OCI-LY1 (cell line): ENCODE measurements at regions not wholly inside any gene's neighbourhood (a gene's known extent, or its start where the extent isn't known, plus 50 kb on each side); places are given as distances from the start of the nearest gene placed in this dataset.

Source experiments
- CTCF ChIP-seq: fragments of 200-600 bp; sonication (generic), shearing (Covaris generic); IDR thresholded peaks from 2 replicates; pipeline ENCODE4 v1.5.1; 2017; ENCODE audit warnings: mild to moderate bottlenecking, antibody characterized with exemption, low read length, moderate library complexity, mixed read lengths
- EZH2 ChIP-seq: fragments of 200-600 bp; sonication (generic), shearing (Covaris generic); IDR thresholded peaks from 2 replicates; pipeline ENCODE4 v1.8.0; 2017; ENCODE audit warnings: borderline replicate concordance, mixed run types, mild to moderate bottlenecking, antibody characterized with exemption, low read length, moderate library complexity, mixed read lengths

DNA sequence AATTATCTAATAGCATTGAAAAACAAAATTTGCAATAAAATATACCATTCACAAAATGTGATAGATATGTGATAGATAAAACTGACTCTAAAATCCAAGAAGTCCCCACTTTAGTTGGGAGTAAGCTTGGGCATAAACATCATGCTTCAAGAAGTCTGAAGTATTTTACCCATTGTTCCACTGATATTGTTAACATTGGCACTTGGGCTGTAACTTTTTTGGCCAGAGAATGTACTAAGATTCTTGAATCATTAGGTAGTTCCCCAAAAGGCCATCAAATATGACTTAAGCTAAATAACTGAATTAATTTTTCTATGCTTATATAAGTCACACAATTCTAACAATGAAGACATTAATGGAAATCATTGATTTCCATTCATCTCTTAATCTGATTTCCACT lies 413.6 kb downstream of the CDH2 start:
- no peak for TF ChIP-seq EZH2
- no peak for TF ChIP-seq CTCF
